Rectal smooth muscle tissue (tissue), 1 donor: ENCODE measurements at regions not wholly inside any gene's neighbourhood (a gene's known extent, or its start where the extent isn't known, plus 50 kb on each side); places are given as distances from the start of the nearest gene placed in this dataset.

Experiments
- H3K27ac ChIP-seq: one replicate; pipeline ENCODE4 v1.7.0; 2013; ENCODE audit warnings: low read depth, low read length, inconsistent platforms
- H3K27me3 ChIP-seq: one replicate; pipeline ENCODE4 v1.7.0; 2013; ENCODE audit warnings: low read length; ENCODE audit not compliant: control insufficient read depth, insufficient read depth
- H3K36me3 ChIP-seq: one replicate; pipeline ENCODE4 v1.7.0; 2013; ENCODE audit warnings: low read length; ENCODE audit not compliant: control insufficient read depth, insufficient read depth
- H3K4me1 ChIP-seq: one replicate; pipeline ENCODE4 v1.7.0; 2013; ENCODE audit warnings: low read length; ENCODE audit not compliant: control insufficient read depth, insufficient read depth
- H3K4me3 ChIP-seq: one replicate; pipeline ENCODE4 v1.7.0; 2013; ENCODE audit warnings: low read length
- H3K9ac ChIP-seq: one replicate; pipeline ENCODE4 v1.7.0; 2013; ENCODE audit warnings: low read length

DNA sequence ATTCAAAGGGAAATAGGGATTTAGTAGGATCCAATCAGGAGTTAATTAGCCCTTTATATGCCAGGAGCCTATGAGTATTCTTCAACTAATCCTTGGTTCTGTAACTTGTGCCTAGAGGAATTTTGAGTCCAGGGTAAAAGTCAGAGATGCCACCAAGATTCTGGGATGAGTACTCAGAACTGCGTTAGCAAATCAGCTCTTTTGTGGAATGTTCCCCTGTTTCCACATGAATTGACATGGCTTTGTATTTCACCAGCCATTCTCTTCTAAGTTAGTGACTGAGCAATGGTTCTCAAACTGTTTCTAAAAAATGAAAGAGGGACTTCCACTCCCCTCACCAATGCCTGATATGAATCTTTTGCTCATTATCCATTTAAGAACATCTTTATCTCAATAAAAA lies 508.7 kb downstream of the SOX2 start:
- H3K36me3 ChIP-seq, result no peaks in the 10 kb centered on the region
- no peak overlapping the region for H3K4me3 ChIP-seq
- H3K27me3 ChIP-seq, result no peaks in the 10 kb centered on the region

DNA sequence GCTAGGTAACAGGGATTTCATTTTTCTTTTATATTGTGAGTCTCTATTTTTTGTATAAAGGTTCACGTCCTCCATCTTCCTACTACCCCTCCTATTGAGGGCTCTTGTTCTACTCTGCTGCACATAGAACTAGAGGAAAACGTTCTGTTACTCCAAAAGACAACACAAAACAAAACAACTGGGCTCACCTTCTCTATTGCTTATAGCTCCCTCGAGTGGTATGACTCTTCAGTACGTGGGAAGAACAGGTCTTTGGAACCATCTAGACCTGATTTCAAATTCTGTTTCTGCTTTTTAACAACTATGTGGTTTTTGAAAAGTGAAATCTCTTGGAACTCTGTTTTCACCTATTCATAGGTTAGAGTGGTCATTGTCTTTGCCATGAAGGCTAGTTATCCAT lies 515.3 kb downstream of the SOX2 start:
- H3K4me1 ChIP-seq, result no peaks in the 10 kb centered on the region
- no peaks in the 10 kb centered on the region for H3K36me3 ChIP-seq
- H3K9ac ChIP-seq, result no peak overlapping the region
- no peak overlapping the region for H3K4me3 ChIP-seq
- no peaks in the 10 kb centered on the region for H3K27me3 ChIP-seq
- no peak overlapping the region for H3K27ac ChIP-seq

More for the DNA sequence above, 508.7 kb downstream of the SOX2 start:
- no peak overlapping the region for H3K27ac ChIP-seq
- H3K9ac ChIP-seq, result no peak overlapping the region
- no peaks in the 10 kb centered on the region for H3K4me1 ChIP-seq

DNA sequence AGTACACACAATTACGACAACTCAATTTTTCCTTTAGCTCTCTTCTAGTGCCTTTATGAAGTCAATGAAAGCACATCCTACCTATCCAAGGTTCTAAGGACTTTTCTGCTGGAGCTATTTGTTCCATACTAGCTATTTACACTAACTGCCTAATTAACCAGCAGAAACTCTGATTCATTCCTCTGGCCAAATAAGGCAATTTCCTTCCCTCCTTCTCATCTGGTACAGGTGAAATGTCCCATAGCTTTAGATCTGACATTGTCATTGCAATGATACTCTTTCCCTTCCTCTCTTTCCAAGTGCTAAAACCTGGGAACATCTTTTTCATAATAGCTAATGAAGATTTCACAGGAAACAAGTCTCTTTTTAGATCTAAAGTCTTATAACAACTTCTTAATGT lies 521.7 kb downstream of the SOX2 start:
- no peaks in the 10 kb centered on the region for H3K27me3 ChIP-seq
- no peak overlapping the region for H3K4me3 ChIP-seq
- no peak overlapping the region for H3K9ac ChIP-seq
- no peaks in the 10 kb centered on the region for H3K4me1 ChIP-seq
- no peak overlapping the region for H3K27ac ChIP-seq
- no peaks in the 10 kb centered on the region for H3K36me3 ChIP-seq

DNA sequence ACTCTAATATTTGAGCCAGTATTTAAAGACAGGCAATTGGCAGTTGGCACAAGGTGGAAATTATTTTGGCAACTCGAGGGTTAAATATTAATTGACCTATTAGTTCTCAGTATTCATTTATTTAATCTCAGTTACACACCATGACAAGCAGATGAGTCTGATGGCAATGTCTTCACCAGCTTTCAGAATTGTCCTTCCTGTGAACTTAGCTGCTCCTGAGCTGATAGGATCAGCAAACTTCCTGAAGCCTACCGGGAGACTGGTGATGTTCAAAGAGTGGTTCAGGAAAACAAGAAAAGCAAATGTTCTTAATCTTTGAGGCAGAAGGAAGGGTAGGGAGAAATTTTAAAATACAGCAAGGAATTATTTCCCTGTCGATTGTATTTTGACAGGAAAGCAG lies 522.2 kb downstream of the SOX2 start:
- Histone ChIP-seq H3K4me1 (no peaks in the 10 kb centered on the region), H3K36me3 (no peaks in the 10 kb centered on the region), H3K27ac (no peak overlapping the region), H3K9ac (no peak overlapping the region), H3K4me3 (no peak overlapping the region), H3K27me3 (no peaks in the 10 kb centered on the region)

DNA sequence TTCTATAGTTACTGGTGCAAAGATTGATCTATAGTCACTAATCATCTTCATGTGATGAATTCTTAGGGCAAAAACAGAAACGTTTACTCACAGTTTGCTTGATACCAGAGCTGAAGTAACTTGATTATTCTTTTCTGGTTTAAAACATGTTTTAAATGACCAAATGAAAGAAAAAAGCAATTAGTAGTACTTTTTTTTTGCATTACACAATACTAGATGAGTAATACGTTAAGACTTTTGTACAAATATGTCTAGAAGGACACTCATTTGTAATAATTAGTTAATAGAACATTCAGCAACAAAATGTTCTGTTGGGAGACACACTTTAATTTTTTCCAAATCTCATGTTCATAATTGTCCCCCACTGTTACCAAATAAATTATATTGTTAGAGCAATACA lies 523.2 kb downstream of the SOX2 start:
- Histone ChIP-seq H3K36me3 (no peaks in the 10 kb centered on the region), H3K9ac (no peak overlapping the region), H3K4me3 (no peak overlapping the region), H3K27ac (no peak overlapping the region), H3K4me1 (no peaks in the 10 kb centered on the region), H3K27me3 (no peaks in the 10 kb centered on the region)

DNA sequence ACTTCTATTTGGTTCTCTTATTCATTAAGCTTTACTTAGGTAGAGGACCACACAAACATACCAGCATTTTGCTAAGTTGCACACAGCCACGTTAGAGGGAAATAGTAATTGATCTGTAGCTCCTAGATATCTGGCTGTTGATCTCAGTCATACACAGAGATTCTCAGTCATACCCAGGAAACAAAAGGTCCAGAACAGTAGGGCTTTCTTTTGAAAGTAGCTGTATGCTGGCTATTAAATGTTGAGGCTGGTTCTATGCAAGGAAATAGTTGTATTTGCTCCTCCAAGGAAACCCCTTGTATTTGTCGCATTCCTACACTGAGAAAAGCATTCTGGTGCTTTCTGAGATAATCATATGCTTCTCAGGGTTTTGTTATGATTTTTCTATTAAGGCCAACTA lies 523.8 kb downstream of the SOX2 start:
- no peak overlapping the region for H3K4me3 ChIP-seq

DNA sequence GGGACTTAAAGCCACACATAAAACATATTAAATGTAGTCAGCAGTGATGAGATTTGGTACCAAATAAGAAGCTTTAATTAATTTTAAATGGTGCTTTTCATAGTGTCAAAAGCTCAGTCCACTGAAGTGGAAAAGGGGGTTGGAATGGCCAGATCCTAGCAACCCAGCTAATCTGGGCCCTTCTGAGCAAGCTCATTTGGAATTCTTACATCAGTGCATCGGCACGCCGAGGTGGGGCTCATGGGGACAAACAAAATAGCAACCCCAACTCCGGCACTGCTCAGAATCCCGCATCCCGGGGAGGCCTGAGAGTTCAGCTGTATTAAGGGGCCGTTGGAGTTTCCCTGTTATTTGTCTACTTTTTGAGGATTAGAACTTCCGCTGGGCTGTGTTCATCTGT lies 526.4 kb downstream of the SOX2 start:
- Histone ChIP-seq H3K4me3 (no peak overlapping the region), H3K4me1 (no peaks in the 10 kb centered on the region), H3K9ac (no peak overlapping the region), H3K36me3 (no peaks in the 10 kb centered on the region), H3K27me3 (no peaks in the 10 kb centered on the region), H3K27ac (no peak overlapping the region)

More for the DNA sequence above, 523.8 kb downstream of the SOX2 start:
- Histone ChIP-seq H3K4me1 (no peaks in the 10 kb centered on the region), H3K9ac (no peak overlapping the region), H3K36me3 (no peaks in the 10 kb centered on the region), H3K27ac (peak overlapping the region; percentile 44), H3K27me3 (no peaks in the 10 kb centered on the region)

DNA sequence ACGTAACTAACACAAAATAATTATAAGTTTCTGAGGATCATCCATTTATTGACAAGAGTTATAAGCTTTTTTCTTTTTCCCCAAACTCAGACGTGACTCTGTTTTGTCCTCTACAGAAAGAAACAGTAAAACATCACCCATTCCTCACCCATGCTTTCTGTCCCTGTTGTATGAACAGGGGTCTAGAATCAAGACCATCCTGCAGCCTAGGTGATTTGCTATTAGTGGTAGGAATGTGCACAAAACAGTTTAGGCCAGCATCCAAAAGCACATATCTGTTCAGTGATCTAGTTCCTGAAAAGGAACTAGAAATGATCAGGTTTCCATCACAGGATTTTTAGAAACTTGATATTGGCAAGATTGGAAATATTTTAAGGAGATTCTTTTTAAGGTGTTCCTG lies 527.6 kb downstream of the SOX2 start:
- Histone ChIP-seq H3K4me3 (no peak overlapping the region), H3K27ac (no peak overlapping the region), H3K27me3 (no peaks in the 10 kb centered on the region), H3K4me1 (no peaks in the 10 kb centered on the region), H3K9ac (no peak overlapping the region), H3K36me3 (no peaks in the 10 kb centered on the region)

DNA sequence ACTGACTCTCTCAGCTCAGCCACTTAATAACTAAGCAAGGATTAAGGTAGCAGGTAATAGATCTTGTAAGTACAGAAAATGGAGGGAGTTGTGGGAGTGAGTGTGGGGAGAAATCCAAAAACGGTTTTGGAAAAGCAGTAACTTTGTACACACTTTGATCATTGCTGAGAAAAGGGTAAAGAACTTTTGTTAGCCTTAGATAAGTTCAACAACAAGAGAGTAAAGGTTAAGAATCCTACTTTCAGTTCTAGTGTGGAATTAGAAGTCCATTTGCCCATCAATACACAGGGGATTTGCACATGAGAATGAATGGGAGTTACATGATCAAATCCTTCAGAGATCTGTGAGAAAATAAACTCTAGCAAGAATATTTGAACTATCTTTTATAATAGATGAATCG lies 528.7 kb downstream of the SOX2 start:
- no peak overlapping the region for H3K27ac ChIP-seq
- H3K36me3 ChIP-seq, result no peaks in the 10 kb centered on the region
- no peak overlapping the region for H3K9ac ChIP-seq
- H3K4me3 ChIP-seq, result no peak overlapping the region
- H3K27me3 ChIP-seq, result no peaks in the 10 kb centered on the region
- no peaks in the 10 kb centered on the region for H3K4me1 ChIP-seq

DNA sequence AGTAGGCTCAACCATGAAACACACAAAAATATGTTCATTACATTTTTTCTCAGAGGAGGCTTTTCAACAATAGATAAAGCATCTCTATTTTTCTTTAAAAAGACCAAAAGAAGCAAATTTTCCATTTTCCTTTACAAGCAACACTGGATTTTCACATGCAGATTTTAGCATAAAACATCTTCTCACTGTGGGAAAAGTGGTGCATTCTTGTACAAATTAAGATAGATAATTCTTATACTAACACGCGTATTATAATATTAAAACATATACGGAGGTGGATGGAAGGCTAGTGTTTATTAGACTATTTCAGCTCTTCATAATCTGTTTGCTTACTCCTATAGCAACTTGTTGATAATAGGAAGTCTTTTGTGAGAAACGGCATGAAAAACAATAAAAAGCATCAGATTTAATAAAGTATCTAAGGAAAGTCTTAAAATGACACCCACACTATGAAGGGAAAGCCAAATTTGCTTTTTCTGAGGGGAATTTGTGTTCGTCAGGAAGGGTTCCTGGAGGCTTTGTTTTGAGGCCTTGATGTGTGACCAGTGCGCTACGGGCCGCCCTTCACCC lies 529.6 kb downstream of the SOX2 start:
- Histone ChIP-seq H3K27ac (peak overlapping the region; percentile 68), H3K4me3 (no peak overlapping the region), H3K9ac (no peak overlapping the region)

DNA sequence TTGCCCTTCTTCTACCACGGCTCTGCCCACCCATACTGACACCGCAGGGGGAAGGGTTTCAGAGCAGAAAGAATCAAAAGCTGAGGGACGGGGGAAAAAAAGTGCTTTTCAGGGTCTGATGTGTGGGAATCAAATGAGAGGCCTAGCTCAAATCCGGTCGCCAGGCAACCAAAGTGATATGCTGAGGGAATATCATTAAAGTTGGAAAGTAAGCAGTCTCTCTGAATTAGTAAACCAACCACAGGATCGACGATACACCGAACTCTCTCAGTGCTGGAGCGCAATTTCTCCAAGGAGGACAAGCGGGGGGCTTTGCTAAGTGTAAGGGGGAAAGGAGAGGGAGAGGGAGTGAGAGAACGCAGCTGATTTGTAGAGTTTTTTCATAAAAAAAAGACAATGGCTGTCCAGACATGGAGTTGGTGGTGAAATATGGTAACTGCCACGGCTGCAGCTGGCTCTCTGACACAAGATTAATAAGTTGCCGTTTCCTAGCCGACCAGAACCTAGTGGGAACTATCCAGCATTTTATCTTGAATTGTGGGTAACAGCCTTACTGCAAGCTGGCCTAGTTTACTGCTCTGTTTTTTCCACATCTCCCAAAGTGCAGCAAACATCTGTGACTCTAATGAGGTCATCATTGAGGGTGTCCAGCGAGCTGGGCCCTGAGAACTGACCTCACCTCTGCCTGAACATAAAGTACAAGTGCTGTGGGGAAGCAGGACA lies 530.2 kb downstream of the SOX2 start:
- Histone ChIP-seq H3K4me3 (no peak overlapping the region), H3K27me3 (no peaks in the 10 kb centered on the region), H3K4me1 (no peaks in the 10 kb centered on the region), H3K36me3 (no peaks in the 10 kb centered on the region), H3K9ac (no peak overlapping the region), H3K27ac (peak overlapping the region; percentile 68)

More for the DNA sequence above, 529.6 kb downstream of the SOX2 start:
- Histone ChIP-seq H3K36me3 (no peaks in the 10 kb centered on the region), H3K4me1 (no peaks in the 10 kb centered on the region), H3K27me3 (no peaks in the 10 kb centered on the region)

DNA sequence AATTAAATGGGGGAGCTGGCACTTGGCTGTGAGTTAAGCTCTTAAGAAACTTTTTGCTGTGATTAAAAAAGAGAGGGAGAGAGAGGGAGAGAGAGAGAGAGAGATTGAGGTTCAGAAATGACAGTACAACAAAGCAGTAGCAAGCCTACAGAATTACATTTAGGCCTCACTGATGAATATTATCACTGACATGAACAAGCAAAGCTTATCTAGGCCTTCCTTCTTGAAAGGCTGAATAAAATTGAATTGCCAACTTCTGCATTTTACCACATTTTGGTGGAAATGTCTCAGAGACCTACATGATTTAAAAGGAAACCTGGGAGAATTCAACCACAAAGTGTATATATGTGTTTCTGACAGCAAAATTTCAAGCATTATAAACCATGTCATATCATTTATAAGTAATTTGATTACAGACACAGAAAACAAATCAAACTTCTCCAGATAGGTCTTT lies 530.8 kb downstream of the SOX2 start:
- H3K27ac ChIP-seq, result peak overlapping the region; percentile 68
- no peaks in the 10 kb centered on the region for H3K27me3 ChIP-seq
- no peak overlapping the region for H3K4me3 ChIP-seq
- H3K4me1 ChIP-seq, result no peaks in the 10 kb centered on the region
- no peak overlapping the region for H3K9ac ChIP-seq
- no peaks in the 10 kb centered on the region for H3K36me3 ChIP-seq

DNA sequence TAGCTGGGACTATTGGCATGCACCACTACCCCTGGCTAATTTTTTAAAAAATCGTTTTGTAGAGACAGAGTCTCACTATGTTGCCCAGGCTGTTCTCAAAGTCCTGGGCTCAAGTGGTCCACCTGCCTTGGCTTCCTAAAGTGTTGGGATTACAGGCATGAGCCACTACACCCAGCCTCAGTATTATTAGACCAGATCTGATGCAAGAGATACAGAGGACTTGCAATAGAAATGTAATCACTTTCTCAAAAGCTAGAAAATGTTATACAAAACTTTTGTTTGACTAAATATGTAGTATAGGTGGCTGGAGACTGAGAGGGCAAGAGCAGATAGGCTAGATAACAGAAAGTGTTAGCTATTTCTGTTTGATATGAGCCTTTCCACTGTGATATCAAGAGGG lies 531.9 kb downstream of the SOX2 start:
- no peak overlapping the region for H3K9ac ChIP-seq
- H3K27ac ChIP-seq, result no peak overlapping the region
- no peaks in the 10 kb centered on the region for H3K27me3 ChIP-seq
- H3K4me1 ChIP-seq, result no peaks in the 10 kb centered on the region
- H3K4me3 ChIP-seq, result no peak overlapping the region
- H3K36me3 ChIP-seq, result no peaks in the 10 kb centered on the region
